Germinal center (tissue), 1 donor: ENCODE measurements at regions not wholly inside any gene's neighbourhood (a gene's known extent, or its start where the extent isn't known, plus 50 kb on each side); places are given as distances from the start of the nearest gene placed in this dataset.
"Not testable (repeated sequence)": the region's sequence is repeated elsewhere in the genome, so short reads cannot be mapped to it uniquely, and the experiment has no call there.

ENCODE experiments used
- DNase-seq: peaks from one replicate; pipeline ENCODE4 v3.0.0; 2012; ENCODE audit warnings: mixed read lengths, low spot score

- DNase-seq = no peak
Observed at GRCh38 chr4:184280591-184281071, 63.0 kb upstream of the ENPP6 start.

- no peak for DNase-seq
Observed at GRCh38 chr4:184280137-184280536, 62.5 kb upstream of the ENPP6 start.

- no peak for DNase-seq
Observed at GRCh38 chr4:184279496-184280061, 61.9 kb upstream of the ENPP6 start.

DNA sequence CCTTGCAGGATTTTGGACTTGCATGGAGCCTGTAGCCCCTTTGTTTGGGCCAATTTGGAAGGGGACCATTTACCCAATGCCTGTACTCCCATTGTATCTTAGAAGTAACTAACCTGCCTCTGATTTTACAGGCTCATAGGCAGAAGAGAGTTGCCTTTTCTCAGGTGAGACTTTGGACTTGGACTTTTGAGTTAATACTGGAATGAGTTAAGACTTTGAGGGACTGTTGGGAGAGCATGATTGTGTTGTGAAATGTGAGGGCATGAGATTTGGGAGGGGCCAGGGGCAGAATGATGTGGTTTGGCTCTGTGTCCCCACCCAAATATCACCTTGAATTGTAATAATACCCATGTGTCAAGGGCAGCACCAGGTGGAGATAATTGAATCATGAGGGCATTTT, 60.1 kb upstream of the ENPP6 start:
- DNase-seq = not testable (repeated sequence)

GRCh38 chr4:184277010-184277409, 59.3 kb upstream of the ENPP6 start:
- not testable (repeated sequence) for DNase-seq

DNA sequence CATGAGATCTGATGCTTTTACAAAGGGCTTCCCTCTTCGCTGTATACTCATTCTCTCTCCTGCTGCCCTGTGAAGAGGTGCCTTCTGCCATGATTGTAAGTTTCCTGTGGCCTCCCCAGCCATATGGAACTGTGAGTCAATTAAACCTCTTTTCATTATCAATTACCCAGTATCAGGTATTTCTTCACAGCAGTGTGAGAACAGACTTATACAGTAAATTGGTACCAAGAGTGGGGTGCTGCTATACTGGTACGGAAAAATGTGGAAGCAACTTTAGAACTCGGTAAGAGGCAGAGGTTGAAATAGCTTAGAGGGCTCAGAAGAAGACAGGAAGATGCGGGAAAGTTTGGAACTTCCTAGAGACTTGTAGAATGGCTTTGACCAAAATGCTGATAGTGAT, 58.7 kb upstream of the ENPP6 start:
- DNase-seq = not testable (repeated sequence)

- no peak for DNase-seq
Observed at GRCh38 chr4:184275766-184276165, 58.1 kb upstream of the ENPP6 start.

GRCh38 chr4:184274286-184274951, 56.7 kb upstream of the ENPP6 start:
- DNase-seq = no peak

- DNase-seq = no peak
Observed at GRCh38 chr4:184273166-184274147, 55.8 kb upstream of the ENPP6 start.

DNA sequence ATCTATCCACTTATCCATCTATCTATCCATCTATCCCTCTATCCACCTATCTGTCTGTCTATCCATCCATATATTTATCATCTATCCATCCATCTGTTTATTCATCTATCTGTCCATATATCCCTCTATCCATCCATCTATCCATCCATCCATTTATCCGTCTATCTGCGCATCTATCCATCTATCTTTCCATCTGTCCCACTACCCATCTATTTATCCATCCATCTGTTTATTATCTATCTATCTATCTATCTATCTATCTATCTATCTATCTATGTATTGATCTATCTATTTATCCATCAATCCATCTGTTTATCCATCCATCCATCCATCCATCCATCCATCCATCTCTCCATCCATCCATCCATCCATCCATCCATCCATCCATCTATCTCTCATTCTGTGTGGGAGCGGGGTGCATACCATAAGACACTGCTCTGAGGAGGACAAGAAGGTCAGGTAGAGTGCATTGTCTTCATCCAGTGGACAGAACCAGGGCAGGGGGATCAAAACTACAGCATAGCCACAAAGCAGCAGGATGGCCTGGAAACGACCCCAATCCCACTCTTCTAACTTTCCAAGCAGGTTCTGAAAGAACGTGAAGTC, 53.2 kb upstream of the ENPP6 start:
- no peak for DNase-seq

GRCh38 chr4:184269879-184270430, 52.3 kb upstream of the ENPP6 start:
- DNase-seq = no peak

GRCh38 chr4:184268584-184269160, 51.0 kb upstream of the ENPP6 start:
- no peak for DNase-seq

- DNase-seq = peak; percentile 81
Observed at GRCh38 chr4:184267673-184268583, 50.3 kb upstream of the ENPP6 start.
